Hindlimb muscle (tissue), 1 donor: ENCODE measurements at regions not wholly inside any gene's neighbourhood (a gene's known extent, or its start where the extent isn't known, plus 50 kb on each side); places are given as distances from the start of the nearest gene placed in this dataset.

Source experiments
- DNase-seq: peaks from one replicate; pipeline ENCODE4 v3.0.0-alpha.2; 2013

GRCh38 chr3:181764544-181764943 lies 52.8 kb downstream of the SOX2 start:
- DNase-seq = no peak

DNA sequence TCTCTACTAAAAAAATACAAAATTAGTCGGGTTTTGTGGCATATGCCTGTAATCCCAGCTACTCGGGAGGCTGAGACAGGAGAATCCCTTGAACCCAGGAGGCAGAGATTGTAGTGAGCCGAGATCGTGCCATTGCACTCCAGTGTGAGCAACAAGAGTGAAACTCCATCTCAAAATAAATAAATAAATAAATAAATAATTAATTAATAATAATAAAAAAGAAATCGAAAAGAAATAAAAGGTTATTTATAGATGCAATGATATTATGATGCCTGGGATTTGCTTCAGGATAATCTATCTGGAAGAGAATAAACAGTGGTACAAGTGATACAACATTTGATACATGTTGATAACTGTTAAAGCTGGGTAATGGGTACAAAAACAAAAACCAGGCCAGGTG lies 58.6 kb downstream of the SOX2 start:
- no peak for DNase-seq

GRCh38 chr3:181771120-181771519 lies 59.4 kb downstream of the SOX2 start:
- DNase-seq = no peak

DNA sequence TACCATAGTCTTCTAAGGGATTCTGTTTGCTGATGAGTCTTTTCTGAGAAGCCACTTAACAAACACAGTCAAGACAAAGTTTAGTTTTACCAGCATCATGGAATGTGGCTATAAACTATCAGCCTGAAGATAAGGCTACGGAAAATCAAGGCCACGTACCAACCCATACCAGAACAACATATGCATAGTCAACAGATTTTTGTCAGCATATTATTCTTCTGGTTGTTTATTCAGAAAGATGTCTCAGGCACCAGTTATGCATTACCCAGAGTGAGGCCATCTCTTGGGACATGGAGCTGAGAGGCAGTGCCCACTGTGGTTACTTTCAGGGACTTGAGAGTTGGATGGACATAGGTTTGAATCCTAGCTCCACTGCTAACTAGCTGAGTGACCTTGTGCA lies 60.4 kb downstream of the SOX2 start:
- no peak for DNase-seq

GRCh38 chr3:181773921-181774320 lies 62.2 kb downstream of the SOX2 start:
- DNase-seq = no peak

DNA sequence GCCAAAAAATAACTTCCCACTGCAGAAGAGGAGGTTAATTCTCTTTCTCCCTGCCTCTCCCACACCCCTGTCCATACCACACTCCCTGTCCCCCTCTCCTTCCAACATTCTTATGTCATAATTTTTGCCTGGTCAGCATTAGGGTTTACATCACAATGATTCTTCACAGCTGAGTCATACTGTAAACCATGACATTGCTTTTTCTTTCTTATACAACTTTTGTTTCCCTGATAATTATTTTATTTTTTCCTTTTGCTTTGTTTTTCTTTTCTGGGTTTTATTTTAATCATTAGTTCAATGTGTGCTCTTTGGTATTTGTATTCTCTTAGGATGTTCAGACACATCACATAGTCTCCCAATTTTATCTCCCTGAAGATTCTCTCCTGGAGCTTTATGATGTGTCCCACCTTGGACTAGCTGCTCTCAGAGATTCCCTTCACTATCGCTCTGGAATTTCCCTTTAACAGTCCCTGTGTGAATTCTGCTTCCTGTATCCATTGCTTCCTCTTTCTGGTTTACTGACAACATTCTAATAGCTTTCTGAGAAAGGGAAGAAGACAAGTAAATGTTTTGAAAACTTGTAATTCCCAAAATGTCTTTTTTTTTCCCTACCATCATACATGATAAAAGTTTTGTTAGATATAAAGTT lies 70.7 kb downstream of the SOX2 start:
- no peak for DNase-seq

- DNase-seq = peak; percentile 57
Observed at GRCh38 chr3:181790561-181790960, 78.8 kb downstream of the SOX2 start.

DNA sequence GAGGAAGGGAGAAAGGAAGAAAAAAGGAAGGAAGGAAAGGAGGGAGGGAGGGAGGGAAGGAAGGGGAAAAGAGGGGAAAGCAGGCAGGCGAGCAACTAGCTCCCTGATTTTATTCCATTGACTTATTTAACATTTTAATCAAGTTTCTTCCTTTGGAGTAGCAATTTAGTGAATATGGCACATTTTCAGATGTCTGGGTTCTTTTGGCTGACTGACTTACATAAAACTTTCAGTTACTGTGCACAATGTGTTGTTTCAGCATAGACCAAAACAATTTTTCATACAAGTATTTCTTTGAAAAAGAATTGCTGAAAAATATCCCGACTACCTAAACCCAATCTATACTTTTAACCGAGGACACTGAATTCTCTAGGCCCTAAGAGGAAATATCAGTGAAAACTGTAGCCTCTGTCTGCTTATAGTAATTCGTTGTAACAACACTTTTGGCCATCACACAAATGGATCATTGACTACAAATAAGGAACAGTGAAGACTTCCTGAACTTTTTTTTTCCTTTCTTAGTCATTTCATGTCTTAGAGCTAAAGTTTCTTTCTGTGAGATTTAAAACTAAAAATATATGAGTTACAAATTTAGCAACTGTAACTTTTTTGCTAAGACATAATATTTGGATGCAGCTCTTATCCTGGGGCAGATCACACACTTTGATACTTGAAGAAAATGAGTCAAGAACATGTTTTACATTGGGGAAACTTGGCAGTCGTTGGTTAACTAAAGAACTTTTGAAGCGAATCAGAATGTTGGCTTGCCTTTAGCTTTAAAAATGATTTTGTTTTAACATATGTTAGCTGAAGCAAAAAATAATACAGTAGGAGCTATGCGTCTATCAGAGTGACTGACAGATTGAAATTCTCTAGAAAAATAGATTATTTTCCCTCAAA lies 79.6 kb downstream of the SOX2 start:
- DNase-seq = peak; percentile 34

DNA sequence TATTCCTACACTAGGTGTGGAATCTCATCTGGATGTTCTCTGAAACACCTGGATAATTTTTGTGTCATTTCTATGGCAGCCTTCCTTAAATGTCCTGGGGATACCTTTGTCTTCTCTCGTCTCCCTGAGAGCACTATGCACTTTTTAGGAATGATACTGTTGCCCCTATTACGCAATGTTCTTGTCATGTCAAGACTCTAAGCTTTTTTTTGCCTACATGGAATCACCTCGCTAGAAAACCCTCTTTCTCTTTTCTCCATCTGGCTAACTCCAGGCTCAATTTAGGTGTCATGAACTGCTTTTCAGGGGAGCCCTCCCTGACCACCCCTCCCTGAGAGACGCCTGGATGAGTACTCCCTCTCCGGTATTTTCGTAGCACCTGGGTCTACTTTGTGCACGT lies 81.3 kb downstream of the SOX2 start:
- DNase-seq = no peak

DNA sequence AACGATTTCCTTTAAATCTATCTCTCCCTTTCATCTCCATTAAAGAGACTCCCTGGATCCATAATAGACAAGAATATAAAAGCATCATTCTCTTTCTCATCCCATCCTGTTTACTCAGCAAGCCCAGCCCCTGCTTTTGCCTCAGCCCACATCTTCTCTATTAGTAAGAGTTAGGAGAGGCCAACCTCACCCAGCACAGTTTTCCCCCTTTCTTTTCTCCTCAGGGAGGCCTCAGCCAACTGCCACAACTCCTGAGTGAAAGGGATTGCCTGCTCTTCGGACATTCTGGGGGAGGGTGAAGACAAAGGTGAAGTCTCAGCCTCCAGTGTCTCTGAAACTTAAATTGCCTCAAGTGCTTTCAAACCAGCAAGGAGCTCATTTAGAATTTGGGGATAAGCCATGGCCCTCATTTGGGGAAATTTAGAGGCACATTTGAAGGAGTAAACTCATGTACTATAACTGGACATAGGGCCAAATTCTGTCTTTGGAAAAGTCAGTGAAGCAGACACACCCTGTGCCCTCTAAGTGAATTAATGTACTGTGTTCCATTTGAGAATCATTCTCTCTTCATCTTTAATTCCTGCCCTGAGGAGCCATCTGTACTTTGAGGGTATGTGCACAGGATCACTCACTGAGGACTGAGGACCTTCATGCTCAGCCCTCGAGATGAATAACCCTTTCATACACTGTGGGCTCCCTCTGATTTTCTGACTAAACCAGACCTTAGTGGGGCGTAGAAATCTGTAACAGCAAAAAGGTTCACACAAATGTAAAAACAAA lies 82.5 kb downstream of the SOX2 start:
- no peak for DNase-seq

DNA sequence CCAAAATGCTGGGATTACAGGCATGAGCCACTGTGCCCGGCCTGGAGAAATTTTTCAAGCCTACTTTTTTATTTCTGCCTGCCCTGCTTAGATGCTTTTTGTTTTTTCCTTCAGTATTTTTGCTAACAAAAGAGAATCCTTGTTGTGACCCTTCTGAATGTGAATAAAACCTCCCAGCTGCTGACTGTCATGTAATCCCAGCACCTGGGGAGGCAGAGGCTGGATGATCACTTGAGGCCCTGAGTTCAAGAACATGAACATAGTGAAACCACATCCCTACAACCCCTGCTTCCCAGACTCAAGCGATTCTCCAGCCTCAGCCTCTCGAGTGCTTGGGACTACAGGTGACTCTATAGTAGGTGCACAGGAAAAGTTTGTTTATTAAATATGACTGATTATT lies 84.9 kb downstream of the SOX2 start:
- DNase-seq = no peak

GRCh38 chr3:181797431-181797830 lies 85.7 kb downstream of the SOX2 start:
- no peak for DNase-seq

GRCh38 chr3:181805703-181806102 lies 94.0 kb downstream of the SOX2 start:
- DNase-seq = no peak

DNA sequence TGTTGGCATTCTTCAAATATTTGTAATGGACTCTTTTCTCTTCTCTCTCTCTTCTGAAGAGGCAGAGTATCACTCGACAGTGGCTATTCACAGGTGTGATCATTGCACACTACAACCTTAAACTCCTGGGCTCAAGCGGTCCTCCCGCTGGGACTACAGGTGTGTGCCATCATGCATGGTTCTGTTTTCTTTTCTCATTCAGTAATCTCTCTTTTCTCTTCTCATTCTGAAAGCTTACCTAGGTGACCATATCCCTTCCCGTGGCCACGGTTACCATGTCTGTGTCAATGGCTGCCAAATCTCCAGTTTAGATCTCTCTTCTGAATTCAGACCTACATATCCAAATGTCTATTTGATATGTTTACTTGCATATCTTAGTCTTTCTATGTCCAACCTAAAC lies 96.3 kb downstream of the SOX2 start:
- DNase-seq = no peak

DNA sequence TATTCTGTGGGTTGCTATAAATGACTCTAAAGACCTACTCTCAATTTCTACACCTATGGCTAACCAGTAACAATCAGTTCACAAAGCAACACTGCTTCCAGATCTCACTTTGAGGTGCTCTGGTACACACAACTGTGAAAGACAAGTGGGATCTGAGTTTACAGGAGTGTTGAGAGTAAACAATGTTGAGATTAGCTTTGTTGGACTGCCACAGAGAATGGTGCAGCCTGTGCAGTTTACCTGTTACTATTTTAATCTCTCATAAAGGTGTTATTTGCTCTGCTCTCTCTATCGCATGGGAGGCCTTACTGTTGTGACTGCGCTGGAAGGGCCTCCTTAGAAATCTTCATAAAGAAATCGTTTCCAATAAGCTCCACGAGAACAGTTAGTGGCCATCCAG lies 112.0 kb downstream of the SOX2 start:
- no peak for DNase-seq

- no peak for DNase-seq
Observed at GRCh38 chr3:181824961-181825360, 113.2 kb downstream of the SOX2 start.

GRCh38 chr3:181839039-181839915 lies 127.6 kb downstream of the SOX2 start:
- DNase-seq = no peak

DNA sequence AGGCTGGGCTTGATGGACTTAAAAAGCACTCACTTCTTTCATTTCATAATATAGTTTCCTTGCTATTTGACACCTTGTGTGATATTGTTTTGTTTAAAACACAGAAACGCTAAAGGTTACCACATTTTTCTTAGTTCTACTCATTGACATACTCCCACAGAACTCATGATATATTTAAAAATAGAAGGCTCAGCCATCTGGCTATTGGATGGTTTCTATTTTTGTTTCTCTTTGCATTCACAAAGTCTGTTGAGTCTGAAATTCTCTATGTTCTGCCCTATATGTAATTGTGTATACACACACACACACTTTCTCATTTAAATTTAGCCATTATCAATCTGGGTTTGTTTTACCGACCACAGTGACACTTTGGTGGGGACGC lies 128.2 kb downstream of the SOX2 start:
- DNase-seq = no peak

- DNase-seq = no peak
Observed at GRCh38 chr3:181844211-181844610, 132.5 kb downstream of the SOX2 start.

DNA sequence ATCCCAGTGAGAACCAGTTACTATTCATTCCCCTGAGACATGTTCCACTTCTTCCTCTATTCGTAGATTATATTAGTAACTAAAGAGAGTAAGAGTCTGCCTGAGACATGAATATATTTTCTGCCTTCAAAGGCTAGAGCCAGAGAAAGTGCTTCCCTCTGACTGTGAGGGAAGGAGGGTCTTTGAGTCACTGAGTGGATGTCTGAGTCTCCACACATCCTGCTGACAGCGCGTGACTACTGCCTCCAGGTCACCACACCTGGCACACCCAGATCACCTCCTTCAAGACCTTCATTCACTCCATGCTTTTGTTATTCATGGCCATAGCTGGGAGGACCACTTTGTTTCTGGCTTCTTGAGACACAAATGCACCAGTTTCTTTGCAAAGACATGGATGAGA lies 135.6 kb downstream of the SOX2 start:
- DNase-seq = no peak

DNA sequence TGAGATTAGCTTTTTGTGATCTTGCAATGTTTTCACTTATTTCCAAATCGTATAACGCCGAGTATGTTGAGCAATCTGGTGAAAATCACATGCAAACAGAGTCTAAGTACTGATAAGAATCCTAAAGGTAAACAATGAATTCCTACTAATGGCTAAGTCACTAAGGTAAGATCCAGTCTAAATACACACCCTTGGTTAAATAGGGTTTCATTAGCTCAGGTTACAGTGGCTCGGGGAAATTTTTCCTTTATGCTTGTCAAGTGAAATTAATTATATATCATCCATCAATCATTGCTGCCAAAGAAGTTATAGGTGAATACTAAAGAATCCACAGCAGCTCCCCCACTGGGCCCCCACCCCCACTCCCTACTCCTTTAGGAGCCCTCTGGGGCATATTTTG lies 139.3 kb downstream of the SOX2 start:
- DNase-seq = no peak

DNA sequence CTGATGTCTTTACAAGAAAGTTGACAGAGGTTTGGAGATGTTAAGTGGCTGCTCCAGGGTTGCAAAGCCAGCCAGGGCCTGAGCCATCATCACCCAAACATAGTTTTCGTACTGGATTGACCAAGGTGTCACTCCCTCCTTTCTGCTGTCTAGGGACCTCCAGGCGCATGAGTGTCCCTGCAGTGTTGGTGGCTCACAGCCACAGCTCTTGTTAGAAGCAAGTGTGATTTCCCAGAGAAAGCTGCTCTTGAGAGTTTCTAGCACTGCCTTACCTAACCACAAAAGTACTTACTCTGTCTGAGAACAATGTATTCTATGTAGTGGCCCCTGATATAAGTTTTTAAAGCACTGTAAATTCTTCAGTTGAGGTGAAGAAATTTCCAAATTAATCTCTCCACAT lies 144.1 kb downstream of the SOX2 start:
- no peak for DNase-seq

DNA sequence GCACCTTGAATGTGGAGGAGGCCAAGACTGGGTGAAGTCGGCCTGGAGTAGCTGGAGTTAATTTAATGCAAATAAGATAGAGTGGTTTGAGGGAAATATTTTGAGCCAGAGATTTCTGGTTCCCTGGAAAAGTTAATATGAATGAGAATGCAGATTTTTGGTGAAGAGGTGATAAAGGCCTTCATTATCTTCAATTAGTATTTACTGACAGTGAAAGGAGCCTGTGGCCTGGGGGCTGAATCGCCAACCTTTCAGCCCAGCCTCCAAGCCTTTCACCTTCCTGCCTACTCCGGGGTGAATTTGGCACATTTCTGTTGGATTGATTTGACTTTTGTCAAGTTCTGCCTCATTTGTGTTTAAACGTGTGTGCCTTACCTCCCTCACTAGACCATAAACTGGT lies 147.8 kb downstream of the SOX2 start:
- DNase-seq = no peak
